HepG2 (cell line): ENCODE measurements at regions not wholly inside any gene's neighbourhood (a gene's known extent, or its start where the extent isn't known, plus 50 kb on each side); places are given as distances from the start of the nearest gene placed in this dataset.

Experiments
- CTCF ChIP-seq: sonication (generic); formaldehyde crosslinking; IDR thresholded peaks from 2 replicates; pipeline ENCODE4 v1.5.0; 2020; ENCODE audit warnings: mild to moderate bottlenecking, missing genetic modification reagents, moderate library complexity
- ETS1 ChIP-seq: sonication (generic); formaldehyde crosslinking; IDR thresholded peaks from 2 replicates; pipeline ENCODE4 v1.4.0; 2020; ENCODE audit warnings: missing genetic modification reagents
- GZF1 ChIP-seq: sonication (generic); formaldehyde crosslinking; IDR thresholded peaks from 2 replicates; pipeline ENCODE4 v1.5.1; 2020; ENCODE audit warnings: mild to moderate bottlenecking, missing genetic modification reagents
- NCOA2 ChIP-seq: sonication (generic); formaldehyde crosslinking; IDR thresholded peaks from 2 replicates; pipeline ENCODE4 v1.8.0; 2022; ENCODE audit warnings: inconsistent platforms
- ZNF260 ChIP-seq: sonication (generic); formaldehyde crosslinking; IDR thresholded peaks from 2 replicates; pipeline ENCODE4 v1.4.0; 2020; ENCODE audit warnings: missing genetic modification reagents, low read depth, mild to moderate bottlenecking, borderline replicate concordance
- ZNF704 ChIP-seq: sonication (generic); formaldehyde crosslinking; IDR thresholded peaks from 2 replicates; pipeline ENCODE4 v1.8.1; 2023; ENCODE audit warnings: mild to moderate bottlenecking, inconsistent platforms, moderate library complexity, missing genetic modification reagents, borderline replicate concordance

GRCh38 chr7:68441645-68442044, 1156.6 kb upstream of the AUTS2 start:
- no peak for TF ChIP-seq CTCF
- no peak for TF ChIP-seq ZNF704
- no peak for TF ChIP-seq ZNF260
- TF ChIP-seq ETS1 (CRISPR knock-in tag) = no peak
- no peak for TF ChIP-seq NCOA2 (CRISPR knock-in tag)
- TF ChIP-seq GZF1 (CRISPR knock-in tag) = no peak
